ENCODE measurements at regions not wholly inside any gene's neighbourhood (a gene's known extent, or its start where the extent isn't known, plus 50 kb on each side); places are given as distances from the start of the nearest gene placed in this dataset.

DNA sequence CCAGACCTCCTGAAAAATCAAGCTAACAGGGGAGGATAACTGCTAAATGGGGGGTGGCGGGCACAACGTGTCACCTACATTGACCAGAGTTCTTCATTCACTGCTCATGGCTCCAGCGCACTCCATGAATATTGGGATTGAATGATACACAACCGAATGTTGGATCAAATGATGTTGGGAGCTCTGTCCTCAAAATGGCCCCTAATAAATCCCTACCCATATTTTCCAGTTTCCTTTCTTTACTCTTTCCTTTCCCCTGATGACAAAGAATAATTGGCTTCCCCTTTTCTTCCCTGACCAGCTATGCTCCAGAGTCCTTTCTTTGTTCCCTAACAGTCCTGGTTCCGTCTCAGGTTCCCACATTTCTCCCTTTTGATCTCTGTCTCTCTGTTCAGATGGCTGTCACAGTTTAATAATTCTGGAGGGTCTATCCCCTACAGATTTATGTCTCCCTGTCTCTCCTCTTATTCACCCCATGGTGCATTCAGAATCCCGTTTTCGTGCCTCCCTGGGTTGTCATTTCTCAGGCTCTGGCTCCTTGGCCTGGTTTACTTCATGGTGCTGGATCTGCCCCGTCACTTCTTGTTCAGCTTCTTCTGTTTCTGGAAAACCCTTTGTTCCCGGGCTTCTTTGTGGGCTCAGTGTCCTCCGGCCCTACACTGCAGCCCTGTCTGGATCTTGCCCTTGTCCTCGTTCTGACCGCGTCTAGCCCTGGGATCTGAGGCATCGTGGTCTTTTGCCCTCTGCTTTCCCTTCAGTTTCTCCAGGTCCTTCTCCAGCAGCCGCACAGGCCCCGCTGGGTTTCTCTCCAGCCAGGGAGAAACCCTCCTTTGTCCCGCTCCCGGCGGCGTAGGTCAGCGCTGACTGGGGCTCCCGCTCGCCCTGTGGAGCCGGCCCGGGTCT is 78.3 kb downstream of the NDUFS5 start:
- peaks cover 18% of the 10 kb centered on the region for H3K4me1 ChIP-seq (ENCODE audit: control insufficient read depth, insufficient read depth, low read length)
- CTCF ChIA-PET: interaction anchor here (0.8 to 3.9 kb wide), 12 partner anchors 27 to 158 kb away, joined by 3 to 62 read pairs (median 4); no protein-coding TSS in a partner anchor
- no peaks in the 10 kb centered on the region for H3K36me3 ChIP-seq (ENCODE audit: control insufficient read depth in 2 of 2, insufficient read depth in 1 of 2, low read length in 2 of 2)
- peak overlapping the region; percentile 72 for H3K4me3 ChIP-seq (ENCODE audit: low read depth, low read length)
- TF ChIP-seq ZNF335 (tag by site-specific recombination; conservative IDR thresholded peaks at IDR 0.05) (peak; percentile 49), ZNF366 (tag by site-specific recombination; conservative IDR thresholded peaks at IDR 0.05) (peak; percentile 39; the same call in 1 of the 2 replicates), PRDM1 (tag by site-specific recombination; IDR thresholded peaks at IDR 0.05) (peak; percentile 91), ZNF600 (tag by site-specific recombination; IDR thresholded peaks at IDR 0.05) (peak; percentile 87), ZIC2 (tag by site-specific recombination; IDR thresholded peaks at IDR 0.05) (peak; percentile 56; the same call in 1 of the 2 replicates), ZBTB17 (tag by site-specific recombination; IDR thresholded peaks at IDR 0.05) (peak; percentile 69), ZBTB8A (tag by site-specific recombination; IDR thresholded peaks at IDR 0.05) (0 out of 2 replicates have a peak, but pooled peaks have one; percentile 36), ZNF791 (tag by site-specific recombination; IDR thresholded peaks at IDR 0.05) (no peak), ZNF10 (tag by site-specific recombination; IDR thresholded peaks at IDR 0.05) (0 out of 2 replicates have a peak, but pooled peaks have one; percentile 11), ZBTB20 (tag by site-specific recombination; IDR thresholded peaks at IDR 0.05) (peak; percentile 89), ZNF133 (tag by site-specific recombination; IDR thresholded peaks at IDR 0.05) (peak; percentile 83), GLIS2 (tag by site-specific recombination; IDR thresholded peaks at IDR 0.05) (peak; percentile 41; the same call in 1 of the 2 replicates), ZSCAN23 (tag by site-specific recombination; IDR thresholded peaks at IDR 0.05) (no peak), ZXDB (tag by site-specific recombination; IDR thresholded peaks at IDR 0.05) (0 out of 2 replicates have a peak, but pooled peaks have one; percentile 43), SP3 (tag by site-specific recombination; IDR thresholded peaks at IDR 0.05) (no peak), HOXD13 (CRISPR knock-in tag; IDR thresholded peaks at IDR 0.05; ENCODE audit: borderline replicate concordance) (no peak), ZSCAN30 (tag by site-specific recombination; IDR thresholded peaks at IDR 0.05) (no peak)
- TF ChIP-seq, protein P1, sequence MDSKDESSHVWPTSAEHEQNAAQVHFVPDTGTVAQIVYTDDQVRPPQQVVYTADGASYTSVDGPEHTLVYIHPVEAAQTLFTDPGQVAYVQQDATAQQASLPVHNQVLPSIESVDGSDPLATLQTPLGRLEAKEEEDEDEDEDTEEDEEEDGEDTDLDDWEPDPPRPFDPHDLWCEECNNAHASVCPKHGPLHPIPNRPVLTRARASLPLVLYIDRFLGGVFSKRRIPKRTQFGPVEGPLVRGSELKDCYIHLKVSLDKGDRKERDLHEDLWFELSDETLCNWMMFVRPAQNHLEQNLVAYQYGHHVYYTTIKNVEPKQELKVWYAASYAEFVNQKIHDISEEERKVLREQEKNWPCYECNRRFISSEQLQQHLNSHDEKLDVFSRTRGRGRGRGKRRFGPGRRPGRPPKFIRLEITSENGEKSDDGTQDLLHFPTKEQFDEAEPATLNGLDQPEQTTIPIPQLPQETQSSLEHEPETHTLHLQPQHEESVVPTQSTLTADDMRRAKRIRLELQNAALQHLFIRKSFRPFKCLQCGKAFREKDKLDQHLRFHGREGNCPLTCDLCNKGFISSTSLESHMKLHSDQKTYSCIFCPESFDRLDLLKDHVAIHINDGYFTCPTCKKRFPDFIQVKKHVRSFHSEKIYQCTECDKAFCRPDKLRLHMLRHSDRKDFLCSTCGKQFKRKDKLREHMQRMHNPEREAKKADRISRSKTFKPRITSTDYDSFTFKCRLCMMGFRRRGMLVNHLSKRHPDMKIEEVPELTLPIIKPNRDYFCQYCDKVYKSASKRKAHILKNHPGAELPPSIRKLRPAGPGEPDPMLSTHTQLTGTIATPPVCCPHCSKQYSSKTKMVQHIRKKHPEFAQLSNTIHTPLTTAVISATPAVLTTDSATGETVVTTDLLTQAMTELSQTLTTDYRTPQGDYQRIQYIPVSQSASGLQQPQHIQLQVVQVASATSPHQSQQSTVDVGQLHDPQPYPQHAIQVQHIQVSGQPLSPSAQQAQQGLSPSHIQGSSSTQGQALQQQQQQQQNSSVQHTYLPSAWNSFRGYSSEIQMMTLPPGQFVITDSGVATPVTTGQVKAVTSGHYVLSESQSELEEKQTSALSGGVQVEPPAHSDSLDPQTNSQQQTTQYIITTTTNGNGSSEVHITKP (tag by site-specific recombination; IDR thresholded peaks at IDR 0.05): peak; percentile 69
- TF ChIP-seq, protein P2, sequence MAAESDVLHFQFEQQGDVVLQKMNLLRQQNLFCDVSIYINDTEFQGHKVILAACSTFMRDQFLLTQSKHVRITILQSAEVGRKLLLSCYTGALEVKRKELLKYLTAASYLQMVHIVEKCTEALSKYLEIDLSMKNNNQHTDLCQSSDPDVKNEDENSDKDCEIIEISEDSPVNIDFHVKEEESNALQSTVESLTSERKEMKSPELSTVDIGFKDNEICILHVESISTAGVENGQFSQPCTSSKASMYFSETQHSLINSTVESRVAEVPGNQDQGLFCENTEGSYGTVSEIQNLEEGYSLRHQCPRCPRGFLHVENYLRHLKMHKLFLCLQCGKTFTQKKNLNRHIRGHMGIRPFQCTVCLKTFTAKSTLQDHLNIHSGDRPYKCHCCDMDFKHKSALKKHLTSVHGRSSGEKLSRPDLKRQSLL (tag by site-specific recombination; IDR thresholded peaks at IDR 0.05): 0 out of 2 replicates have a peak, but pooled peaks have one; percentile 9
- H3K27ac ChIP-seq (ENCODE audit: extremely low read depth, low read depth, low read length): peak overlapping the region; percentile 95
- H3K9me3 ChIP-seq (ENCODE audit: control insufficient read depth, insufficient read depth, low read depth, low read length): no peaks in the 10 kb centered on the region
- POLR2A ChIA-PET: no interaction called here
